ENCODE measurements at regions not wholly inside any gene's neighbourhood (a gene's known extent, or its start where the extent isn't known, plus 50 kb on each side); places are given as distances from the start of the nearest gene placed in this dataset.

DNA sequence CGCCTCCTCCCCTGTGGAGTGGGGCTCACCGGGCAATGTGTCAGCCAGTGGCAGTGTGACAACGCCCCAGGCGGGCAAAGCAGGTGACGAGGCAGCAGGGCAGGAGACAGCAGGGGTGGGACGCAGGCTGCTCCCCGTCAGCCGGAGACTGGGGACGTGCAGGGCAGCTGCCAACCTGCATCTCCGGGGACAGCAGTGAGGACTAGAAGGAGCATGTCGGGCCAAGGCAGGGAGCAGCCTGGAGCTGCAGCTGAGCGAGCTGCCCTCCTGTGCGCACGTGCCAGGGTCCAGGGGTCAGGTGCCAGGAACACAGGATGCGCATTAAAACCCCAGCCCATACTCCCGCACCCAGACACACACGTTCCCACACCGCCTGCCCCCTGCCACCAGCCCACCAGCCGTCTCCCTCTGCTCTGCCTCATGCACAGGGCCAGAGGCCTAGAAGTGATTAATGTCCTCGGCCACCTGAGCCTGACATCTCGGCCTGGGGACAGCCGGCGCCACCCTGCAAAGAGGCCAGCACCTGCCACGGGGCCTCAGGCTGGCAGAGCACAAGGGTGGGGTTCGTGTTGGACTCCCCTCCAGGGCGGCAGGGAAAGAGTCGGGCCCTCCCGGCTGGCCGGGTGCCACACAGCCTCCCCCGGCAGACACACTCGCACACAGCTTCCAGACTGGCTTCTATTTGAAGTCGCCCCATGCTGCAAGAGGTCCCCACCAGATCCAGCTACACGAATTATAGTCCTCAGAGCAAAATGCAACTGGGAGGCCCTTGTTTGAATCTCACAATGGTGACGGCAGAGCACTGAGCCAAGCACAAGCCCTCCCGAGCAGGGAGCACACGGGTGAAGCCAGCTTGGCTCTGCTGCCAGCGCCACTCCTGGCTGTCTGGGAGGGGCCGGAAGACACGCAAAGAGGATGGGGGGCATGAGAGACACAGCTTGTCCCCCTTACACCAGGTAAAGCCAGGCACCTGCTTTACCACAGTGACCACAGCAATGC, 90.4 kb downstream of the RBFOX3 start:
- no peak for DNase-seq

DNA sequence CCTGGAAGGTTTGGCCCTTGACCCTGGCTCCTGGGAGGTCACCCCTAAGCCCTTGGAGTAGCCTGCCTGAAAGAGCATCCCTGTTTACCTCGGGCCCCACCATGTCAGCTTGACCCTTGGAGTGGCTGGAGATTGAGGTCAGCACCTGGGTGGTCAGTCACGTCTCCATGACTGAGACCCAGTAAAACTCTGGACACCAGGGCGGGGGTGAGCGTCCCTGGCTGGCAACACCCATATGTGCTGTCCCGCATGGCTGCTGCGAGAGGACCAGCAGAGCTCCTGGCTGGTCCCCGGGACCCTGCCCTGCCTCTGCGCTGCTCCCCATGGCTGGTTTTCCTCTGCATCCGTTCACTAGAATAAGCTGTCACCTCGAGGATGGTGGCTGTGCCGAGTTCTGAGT, 91.2 kb downstream of the RBFOX3 start:
- DNase-seq, result no peak

DNA sequence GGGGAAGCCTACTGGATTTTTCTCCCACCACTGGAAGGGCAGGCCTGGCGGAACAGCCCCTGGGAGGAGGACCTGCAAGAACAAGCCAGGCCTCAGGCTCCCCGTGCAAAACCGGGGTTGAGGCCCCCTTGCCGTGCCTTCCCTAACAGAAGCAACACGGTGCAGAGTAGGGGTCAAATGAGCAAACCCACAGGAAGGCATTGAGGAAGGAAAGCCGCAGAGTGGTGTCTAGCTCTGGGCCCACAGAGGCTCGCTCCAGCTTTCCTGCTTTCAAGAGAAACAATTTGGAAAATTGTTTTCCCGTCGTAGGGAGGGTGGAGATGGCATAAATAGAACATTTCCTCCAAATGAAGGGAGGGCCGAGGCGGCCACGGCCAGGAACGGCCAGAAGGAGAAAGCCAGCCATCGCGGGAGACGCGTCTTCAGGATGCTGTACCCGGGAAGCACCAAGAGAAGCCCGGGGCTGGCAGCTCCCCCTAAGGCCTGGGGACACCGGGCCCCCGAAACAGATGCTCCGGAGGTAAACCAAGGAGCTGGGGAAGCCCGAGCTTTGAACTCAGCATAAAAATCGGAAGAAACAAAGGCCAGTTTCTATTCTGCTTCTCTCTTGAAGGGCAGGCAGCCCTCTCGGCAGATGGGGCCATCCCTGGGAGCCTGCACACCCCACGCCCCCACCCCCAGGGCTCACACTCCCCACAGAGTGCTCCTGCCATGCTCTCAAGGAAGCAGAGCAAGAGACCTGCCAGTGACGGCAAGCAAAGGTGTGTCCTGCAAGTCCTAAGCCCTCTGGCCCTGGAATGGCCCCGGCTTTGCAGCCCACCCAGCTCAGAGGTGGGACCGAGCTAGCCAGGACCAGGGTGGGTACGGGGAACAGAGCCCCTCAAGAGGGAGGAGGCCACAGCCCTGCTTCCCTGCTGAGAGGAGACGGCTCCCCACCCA, 92.0 kb downstream of the RBFOX3 start:
- DNase-seq, result no peak

DNA sequence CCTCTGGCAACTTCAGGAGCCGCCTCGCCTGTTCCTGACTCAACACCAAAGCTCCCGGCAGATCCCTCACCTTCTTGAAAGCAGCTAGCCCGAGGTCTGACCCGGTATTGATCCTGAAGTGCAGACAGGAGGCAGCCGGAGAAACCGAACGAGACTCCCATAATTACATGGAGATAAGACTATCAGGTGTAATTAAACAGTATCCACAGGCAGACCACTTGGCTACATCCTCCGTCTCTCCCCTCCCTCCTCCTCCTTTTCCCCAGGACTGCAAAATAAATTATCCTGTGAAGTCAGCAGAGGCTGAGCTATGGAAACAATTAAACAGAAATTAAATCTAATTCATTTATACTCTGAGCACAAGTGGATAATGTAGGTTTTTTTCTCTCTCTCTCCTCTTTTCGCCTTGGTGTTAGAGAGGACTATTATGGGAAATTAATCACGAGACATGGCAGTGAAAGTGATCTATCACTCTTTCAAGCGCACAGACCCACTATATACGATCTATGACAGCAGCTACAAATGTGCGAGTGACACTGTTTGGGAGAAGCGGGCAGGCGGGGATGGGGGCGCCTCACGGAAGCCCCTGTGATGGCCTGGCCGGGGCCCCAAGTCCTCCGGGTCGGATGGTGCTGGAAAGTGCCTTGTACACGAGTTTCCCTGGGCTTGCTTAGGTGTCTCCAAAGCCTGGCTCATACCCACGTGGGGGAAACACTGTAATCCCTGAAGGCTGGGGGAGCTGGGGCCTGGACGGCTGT, 92.8 kb downstream of the RBFOX3 start:
- no peak for DNase-seq

DNA sequence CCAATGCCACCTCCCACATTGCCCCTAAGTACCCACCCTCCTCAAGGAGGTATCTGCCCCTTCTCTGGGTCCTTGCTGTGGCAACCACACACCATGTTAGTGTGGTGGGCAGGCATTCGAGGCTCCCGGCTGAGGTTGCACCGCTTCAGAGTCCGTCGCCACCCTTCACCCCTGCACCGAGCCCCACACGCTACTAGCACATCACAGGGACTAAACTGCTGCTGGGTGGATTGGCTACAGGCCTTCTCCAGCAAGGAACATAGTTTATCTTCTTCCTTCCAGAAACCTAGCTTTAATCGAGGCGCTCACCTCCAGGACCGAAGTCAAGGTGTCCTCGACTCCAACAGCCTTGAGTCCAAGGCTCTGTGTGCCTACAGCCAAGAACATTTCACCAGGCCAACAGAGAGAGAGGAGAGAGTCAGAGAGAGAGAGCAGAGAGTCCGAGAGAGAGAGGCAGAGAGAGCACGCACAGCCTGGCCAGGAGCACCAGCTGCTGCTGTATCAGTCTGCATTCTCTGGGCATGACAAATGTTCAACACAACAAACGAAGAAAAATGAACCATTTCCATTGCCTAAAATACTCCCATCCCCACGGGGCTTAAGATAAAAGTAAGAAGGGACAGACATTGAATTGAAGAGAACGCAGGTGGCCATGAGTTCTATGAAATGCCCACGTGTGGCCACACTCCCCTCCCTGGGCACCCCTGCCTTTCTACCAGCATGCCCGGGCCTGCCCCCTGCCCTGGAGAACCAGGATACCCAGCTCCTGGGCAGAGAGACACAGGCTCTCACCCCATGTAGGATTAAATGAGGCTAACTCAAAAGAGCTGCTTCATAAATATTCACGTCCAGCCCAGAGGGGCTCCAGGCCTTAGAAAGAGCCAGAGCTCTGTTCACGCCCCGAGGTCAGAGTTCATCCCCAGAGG, 94.9 kb downstream of the RBFOX3 start:
- DNase-seq, result no peak

DNA sequence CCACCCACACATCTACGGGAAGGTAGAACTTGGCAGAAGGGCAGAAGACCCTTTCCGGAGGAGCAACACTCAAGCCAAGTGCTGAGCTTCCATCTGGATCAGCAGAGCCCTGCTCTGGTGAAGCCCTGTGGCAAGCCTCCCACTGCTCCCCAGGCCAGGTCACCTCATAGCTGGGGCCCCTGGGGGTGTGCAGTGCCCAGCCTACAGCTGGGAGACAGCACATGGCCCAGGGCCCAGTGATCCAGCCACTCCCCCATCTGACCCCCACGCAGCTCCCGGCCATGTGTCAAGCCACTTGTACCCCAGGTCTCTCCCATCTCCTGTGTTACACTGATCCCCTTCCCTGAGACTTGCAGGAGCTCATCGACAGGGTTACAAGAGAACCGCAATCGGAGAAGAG, 95.7 kb downstream of the RBFOX3 start:
- no peak for DNase-seq

DNA sequence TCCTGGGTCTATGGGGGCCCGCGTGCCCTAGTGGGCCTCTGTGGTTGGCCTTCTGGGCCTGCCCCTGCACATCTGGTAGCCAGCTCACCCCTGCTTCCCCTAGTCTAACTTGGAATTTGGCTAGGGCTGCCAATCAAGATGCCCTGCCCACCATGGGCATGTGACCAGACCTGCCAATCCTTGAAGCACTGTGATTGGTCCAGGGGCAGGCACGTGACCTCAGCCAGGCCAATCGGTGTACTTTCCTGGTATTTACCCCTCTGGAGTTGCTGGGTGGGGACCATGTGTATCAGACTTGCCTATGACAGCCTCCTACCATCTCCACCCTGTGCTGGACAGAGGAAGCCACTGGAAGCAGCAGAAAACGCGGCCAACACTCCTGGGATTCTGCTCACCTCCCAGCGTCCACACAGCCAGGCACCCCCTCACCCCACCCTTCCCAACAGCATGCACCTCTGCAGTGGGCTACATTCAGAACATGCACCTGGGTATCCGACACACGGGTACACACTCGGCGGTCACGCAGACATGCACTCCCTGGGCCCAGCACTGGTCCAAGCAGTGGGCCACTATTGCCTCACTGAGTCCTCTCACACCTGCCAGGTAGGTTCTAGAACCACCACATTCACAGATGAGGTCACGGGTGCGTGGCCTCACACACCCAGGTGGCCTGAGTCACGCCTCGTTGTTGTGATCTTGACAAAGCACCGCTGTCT, 96.9 kb downstream of the RBFOX3 start:
- no peak for DNase-seq

DNA sequence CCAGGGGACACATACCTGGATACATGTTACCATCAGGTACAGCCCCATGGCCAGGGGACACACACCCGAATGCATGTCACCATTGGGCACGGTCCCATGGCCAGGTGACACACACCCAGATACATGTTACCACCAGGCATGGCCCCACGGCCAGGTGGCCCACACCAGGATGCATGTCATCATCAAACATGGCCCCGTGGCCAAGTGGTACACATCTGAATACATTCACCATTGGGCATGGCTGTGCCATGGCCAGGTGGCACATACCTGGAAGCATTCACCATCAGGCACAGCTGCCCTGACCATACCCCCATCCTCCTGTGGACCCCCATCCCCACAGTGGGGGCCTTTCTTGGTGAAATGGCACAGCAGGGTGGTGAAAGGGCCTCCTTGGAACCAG, 97.6 kb downstream of the RBFOX3 start:
- no peak for DNase-seq

DNA sequence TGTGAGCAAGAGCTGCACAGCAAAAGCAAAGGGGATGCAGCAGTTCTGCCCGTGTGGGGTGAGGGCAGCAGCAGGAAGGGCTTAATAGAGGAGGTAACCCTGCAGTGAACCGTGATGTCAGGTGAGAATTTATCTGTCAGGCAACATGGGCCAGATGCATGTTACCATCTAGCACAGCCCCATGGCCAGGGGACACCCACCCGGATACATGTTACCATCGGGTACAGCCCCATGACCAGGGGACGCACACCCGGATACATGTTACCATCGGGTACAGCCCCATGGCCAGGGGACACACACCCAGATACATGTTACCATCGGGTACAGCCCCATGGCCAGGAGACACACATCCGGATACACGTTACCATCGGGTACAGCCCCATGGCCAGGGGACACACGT, 99.4 kb downstream of the RBFOX3 start:
- no peak for DNase-seq

DNA sequence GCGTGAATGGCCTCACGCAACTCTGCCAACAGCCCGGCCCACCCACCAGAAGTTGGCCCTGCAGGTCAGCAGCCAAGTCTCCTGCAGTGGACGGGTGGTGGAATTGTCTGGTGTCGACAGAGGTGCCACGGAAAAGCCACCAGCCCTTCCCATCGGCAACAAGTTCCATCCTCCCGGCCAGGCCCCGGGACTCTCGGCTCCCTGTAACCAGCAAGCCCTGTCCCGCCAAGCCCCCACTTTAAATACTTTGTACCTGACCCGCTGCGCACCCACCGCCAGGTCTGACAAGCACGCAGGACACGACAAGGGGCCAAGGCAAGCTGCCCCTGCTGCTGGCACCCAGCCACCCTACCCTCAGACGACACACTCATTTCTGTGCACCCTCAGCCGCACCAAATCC, 100.8 kb downstream of the RBFOX3 start:
- DNase-seq, result no peak

DNA sequence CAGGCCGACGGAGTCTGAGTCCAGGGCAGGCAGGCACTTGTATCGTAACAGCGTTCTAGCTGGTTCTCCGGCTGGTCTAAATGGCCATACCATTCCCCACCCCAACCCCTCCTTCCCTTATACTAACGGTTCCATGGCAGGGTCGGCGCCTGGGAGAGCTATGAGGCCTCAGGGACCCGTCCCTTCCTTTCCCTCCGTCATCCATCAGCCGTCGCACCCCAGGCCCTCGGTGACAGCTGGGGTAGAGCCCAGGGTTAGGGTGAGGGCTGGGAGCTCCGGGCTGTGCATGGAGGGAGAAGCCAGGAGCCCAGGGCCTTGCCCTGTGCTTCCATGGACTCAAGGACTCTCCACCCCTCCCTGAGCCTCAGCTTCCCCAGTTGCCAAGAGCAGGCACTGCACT, 101.4 kb downstream of the RBFOX3 start:
- DNase-seq, result no peak

DNA sequence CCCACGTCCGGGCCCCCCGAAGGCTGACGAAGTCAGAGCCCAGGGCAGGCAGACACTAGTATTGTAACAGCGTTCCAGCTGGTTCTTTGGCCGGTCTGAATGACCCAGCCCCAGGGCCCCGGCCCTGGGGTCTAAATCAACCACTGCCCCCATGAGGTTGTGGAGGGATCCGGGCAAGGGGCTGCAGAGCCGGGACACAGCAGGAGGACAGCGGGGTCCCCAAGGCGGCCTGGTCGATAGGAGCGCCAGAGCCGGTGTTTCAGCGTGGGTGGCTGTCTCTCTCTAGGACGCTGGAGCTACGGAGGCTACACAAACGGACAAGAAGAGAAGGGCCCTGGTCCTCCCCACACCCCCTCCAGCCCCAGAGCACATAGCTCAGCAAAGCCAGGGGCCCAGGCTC, 101.8 kb downstream of the RBFOX3 start:
- DNase-seq, result no peak

DNA sequence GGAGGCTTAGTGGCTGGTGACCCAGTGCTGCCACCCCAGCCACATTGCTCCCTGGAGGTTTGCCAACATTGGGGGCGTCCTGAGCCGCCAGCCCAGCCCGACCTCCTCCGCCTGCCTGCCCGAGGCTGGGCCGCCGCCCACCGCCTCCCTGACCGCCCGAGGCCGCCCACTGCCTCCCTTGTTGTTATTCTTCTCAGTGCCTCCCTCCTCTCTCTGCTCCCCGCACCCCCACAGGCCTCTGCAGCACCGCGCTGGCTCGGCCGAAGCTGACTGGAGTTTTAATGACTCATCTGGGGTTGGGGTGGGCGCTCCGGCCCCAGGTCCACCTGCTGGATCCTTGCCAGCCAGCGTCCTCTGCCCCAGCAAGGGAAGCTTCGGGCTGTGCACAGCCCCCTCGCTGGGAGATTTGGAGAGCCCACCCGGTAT, 102.5 kb downstream of the RBFOX3 start:
- DNase-seq, result no peak

DNA sequence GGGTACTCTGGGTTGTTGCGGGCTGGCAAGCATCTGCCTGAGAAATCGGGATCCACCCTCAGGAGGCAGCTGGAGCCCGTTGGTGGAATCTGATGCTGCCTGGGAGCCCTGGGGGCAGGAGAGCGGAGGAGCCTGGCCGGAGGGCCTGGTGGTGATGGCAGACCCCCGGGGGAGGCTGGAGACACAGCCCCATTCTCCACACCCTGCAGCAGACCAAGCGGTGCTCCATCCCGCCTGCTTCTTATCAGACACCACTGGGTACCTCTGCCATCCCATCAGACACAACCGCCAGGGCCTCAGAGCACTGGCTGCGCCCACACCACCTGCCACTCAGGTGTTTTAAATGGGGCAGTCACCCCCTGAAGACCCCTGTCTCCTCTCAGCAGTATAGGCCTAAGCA, 103.9 kb downstream of the RBFOX3 start:
- DNase-seq, result no peak

DNA sequence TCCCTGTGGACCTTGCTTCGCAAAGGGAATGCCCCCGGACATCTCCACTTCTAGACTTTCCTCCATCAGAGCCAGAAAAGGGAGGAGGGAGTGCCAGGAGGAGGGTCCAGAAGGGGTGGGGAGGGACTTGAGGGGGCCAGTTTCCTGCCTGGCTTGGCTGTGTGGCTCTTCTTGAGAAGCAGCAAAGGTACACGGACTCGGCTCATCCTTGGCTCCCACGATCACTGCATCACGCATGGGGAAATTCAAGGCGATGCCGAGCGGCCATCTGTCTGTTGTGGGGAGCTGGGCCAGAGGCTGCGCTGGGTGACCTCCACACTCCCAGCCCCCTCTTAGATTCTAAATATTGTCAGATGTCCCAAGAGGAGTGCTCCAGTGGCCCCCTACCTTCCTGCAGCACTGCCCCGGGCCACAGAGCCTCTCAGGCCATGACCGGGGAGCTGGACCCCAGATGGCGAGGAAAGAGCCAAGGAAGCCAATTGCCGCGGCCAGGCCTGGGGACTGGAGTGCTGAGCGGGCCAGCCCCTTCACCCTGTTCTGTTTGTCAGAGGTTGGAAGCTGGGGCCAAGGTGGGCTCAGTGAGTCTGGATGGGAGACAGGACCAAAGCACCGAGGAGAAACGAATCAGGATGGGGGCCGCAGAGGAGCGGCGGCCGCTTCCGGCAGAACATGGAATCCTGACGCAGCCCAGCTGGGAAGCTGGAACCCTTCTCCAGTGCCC, 104.5 kb downstream of the RBFOX3 start:
- DNase-seq, result no peak

DNA sequence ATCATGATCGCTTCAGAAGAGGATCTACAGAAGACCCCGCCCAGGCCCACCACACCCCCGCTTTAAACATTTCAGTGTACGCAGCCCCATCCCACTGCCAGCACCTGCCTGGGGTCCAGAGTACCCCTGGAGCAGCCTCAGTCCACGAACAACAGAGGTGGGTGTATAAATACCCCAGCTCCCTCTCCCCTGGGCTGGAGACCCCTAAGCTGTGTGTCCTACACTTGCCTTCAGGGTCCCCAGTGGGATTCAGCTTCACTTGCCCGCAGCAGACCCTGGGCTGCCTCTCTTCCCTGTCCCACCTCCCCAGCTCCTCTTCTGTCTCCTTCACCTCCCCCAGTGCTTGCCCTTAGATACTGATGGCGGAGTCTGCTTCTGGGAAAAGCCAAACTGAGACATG, 105.7 kb downstream of the RBFOX3 start:
- no peak for DNase-seq

DNA sequence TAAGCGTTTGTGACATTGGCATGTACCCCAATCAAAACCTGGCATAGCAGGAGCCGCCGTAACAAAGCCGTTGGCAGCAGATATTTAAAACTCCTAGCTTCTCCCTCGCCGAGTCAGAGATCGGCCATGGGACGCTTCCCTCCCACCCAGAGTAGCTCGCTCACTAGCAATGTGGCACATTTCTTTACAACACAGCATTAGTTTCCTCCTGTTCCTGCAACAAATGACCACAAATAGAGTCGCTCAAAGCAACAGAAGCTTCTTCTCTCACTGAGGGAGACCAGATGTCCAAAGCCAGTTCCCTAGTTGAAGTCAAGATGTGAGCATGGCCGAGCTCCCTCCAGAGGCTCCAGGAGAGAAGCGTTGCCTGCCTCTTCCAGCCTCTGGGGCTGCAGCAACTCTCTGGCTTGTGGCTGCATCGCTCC, 106.7 kb downstream of the RBFOX3 start:
- no peak for DNase-seq

DNA sequence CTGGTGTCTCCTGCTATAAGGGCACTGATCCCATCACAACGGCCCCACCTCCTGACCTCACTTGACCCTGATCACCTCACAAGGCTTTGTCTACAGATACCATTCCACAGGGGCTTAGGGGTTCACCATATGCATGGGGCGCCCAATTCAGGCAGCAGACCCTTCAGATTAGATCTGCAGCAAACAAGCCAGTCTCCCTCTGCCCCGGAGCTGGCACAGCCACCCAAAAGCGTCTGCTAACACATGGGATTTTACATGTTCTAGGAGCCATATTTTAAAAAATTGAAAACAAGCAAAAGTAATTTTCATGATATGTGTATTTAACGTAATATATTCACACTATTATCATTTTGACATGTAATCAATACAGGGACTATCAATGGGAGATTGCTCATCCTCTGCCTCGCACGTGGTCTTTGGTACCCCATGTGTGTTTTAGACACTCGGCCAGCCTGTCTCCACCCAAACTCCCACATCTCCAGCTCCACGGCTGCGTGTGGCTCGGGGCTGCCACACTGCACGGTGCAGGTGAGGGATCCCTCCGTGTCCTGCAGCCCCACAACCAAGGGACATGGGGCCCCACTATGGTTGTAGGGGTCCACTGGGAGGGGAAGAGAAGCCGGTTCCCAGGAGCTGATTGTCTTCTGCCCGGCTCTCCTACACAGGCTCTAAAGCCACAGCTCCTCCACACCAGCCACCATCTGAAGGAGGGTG, 107.6 kb downstream of the RBFOX3 start:
- DNase-seq, result no peak

DNA sequence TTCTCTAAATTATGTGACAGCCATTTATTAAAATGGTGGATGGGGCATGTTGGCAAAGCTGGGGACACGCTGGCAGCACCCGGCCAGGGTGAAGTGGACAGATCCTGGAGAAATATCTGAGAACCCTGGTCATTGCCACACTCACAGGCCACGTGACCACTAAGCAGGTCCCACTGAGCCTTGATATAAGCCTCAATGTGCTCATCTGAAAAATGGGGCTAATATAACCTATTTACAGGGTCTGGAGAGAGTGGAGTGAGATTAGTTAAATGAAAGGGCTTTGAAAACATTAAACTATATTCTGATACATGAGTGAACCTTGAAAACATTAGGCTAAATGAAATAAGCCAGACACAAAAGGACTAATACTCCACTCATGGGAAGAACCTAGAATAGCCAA, 108.9 kb downstream of the RBFOX3 start:
- DNase-seq, result no peak
